SU-DHL-6 (cell line): ENCODE measurements at regions not wholly inside any gene's neighbourhood (a gene's known extent, or its start where the extent isn't known, plus 50 kb on each side); places are given as distances from the start of the nearest gene placed in this dataset.

ENCODE experiments used
- H2AFZ ChIP-seq: fragments of 200-600 bp; sonication (generic); 2 replicates; pipeline ENCODE4 v1.6.1; 2014; ENCODE audit warnings: low read depth, mild to moderate bottlenecking, moderate library complexity, mixed read lengths, antibody characterized with exemption, low read length; ENCODE audit not compliant: severe bottlenecking
- H3F3A ChIP-seq: fragments of 200-600 bp; shearing (Covaris generic); 2 replicates; pipeline ENCODE4 v1.6.0; 2016; ENCODE audit warnings: antibody characterized with exemption, mild to moderate bottlenecking; ENCODE audit not compliant: insufficient read depth
- H3K27ac ChIP-seq: fragments of 200-600 bp; sonication (generic); 2 replicates; pipeline ENCODE4 v1.5.1; 2016; ENCODE audit warnings: low read depth, mild to moderate bottlenecking, low read length, moderate library complexity, mixed read lengths
- H3K27me3 ChIP-seq: fragments of 200-600 bp; sonication (generic), shearing (Covaris generic); 2 replicates; pipeline ENCODE4 v1.6.0; 2014; ENCODE audit warnings: mild to moderate bottlenecking, low read length
- H3K36me3 ChIP-seq: fragments of 200-600 bp; sonication (generic); 2 replicates; pipeline ENCODE4 v1.6.1; 2014; ENCODE audit warnings: mild to moderate bottlenecking, low read length, mixed read lengths
- H3K4me2 ChIP-seq: fragments of 300-600, 200-600 bp; shearing (Covaris generic), sonication (generic); 2 replicates; pipeline ENCODE4 v1.6.0; 2014; ENCODE audit warnings: low read length, low read depth, mild to moderate bottlenecking; ENCODE audit not compliant: poor library complexity, severe bottlenecking
- H3K4me3 ChIP-seq: fragments of 200-600 bp; sonication (generic); 2 replicates; pipeline ENCODE4 v1.5.1; 2014; ENCODE audit warnings: antibody characterized with exemption, low read length, mild to moderate bottlenecking, mixed read lengths; ENCODE audit not compliant: insufficient read depth, poor library complexity, severe bottlenecking
- H3K79me2 ChIP-seq: fragments of 200-600 bp; sonication (generic); 2 replicates; pipeline ENCODE4 v1.6.1; 2014; ENCODE audit warnings: mild to moderate bottlenecking, low read length, moderate library complexity; ENCODE audit not compliant: insufficient read depth
- H3K9ac ChIP-seq: fragments of 200-600 bp; sonication (generic); 2 replicates; pipeline ENCODE4 v1.7.0; 2014; ENCODE audit warnings: mild to moderate bottlenecking, low read length
- H3K9me2 ChIP-seq: fragments of 200-600 bp; sonication (generic); replicated peaks from 2 replicates; pipeline ENCODE4 v1.6.1; 2014; ENCODE audit warnings: low read length; ENCODE audit not compliant: insufficient read depth
- H3K9me3 ChIP-seq: fragments of 200-600 bp; sonication (generic); 2 replicates; pipeline ENCODE4 v1.6.1; 2014; ENCODE audit warnings: low read length, mixed read lengths; ENCODE audit not compliant: insufficient read depth
- H4K20me1 ChIP-seq: fragments of 200-600 bp; sonication (generic); 2 replicates; pipeline ENCODE4 v1.6.1; 2014; ENCODE audit warnings: low read depth, mild to moderate bottlenecking, antibody characterized with exemption, low read length, moderate library complexity, mixed read lengths
- EZH2phosphoT487 ChIP-seq: fragments of 200-600 bp; sonication (generic), shearing (Covaris generic); conservative IDR thresholded peaks from 2 replicates; pipeline ENCODE4 v1.6.1; 2018; ENCODE audit warnings: mild to moderate bottlenecking, antibody characterized with exemption, low read length, moderate library complexity, mixed read lengths
- TF ChIP-seq, protein P1 (sequence below): fragments of 200-600 bp; sonication (generic); IDR thresholded peaks from one replicate; pipeline ENCODE4 v1.5.1; 2017; ENCODE audit warnings: antibody characterized with exemption, mild to moderate bottlenecking, low read length, moderate library complexity; ENCODE audit not compliant: insufficient read depth, poor library complexity, severe bottlenecking

DNA sequence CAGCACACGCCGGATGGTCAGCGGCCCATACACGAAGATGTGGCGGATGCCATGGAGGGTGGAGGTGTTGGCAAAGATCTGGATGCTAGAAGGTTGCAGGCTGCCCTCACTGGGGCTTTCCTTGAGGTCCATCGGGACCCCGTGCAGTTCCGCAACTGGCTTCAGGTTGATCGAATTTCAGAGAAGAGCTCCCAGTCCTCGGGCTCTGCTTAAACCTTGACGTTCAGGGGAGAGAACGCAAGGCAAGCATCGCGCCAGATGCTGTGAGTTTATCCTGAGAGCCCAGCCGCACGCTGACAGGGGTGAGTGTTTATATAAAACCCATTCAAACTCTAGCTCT lies 98.7 kb upstream of the CCL2 start:
- Histone ChIP-seq H3K9ac (no peak overlapping the region), H3K9me2 (no peaks in the 10 kb centered on the region), H3K9me3 (no peaks in the 10 kb centered on the region), H4K20me1 (no peaks in the 10 kb centered on the region), H3K4me2 (no peak overlapping the region), H3K27ac (no peak overlapping the region), H3K79me2 (no peaks in the 10 kb centered on the region), H3K4me3 (no peak overlapping the region), H2AFZ (no peak overlapping the region), H3K36me3 (no peaks in the 10 kb centered on the region), H3F3A (no peaks in the 10 kb centered on the region), H3K27me3 (no peaks in the 10 kb centered on the region)
- TF ChIP-seq, protein P1, sequence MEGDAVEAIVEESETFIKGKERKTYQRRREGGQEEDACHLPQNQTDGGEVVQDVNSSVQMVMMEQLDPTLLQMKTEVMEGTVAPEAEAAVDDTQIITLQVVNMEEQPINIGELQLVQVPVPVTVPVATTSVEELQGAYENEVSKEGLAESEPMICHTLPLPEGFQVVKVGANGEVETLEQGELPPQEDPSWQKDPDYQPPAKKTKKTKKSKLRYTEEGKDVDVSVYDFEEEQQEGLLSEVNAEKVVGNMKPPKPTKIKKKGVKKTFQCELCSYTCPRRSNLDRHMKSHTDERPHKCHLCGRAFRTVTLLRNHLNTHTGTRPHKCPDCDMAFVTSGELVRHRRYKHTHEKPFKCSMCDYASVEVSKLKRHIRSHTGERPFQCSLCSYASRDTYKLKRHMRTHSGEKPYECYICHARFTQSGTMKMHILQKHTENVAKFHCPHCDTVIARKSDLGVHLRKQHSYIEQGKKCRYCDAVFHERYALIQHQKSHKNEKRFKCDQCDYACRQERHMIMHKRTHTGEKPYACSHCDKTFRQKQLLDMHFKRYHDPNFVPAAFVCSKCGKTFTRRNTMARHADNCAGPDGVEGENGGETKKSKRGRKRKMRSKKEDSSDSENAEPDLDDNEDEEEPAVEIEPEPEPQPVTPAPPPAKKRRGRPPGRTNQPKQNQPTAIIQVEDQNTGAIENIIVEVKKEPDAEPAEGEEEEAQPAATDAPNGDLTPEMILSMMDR = no peak
- TF ChIP-seq EZH2phosphoT487 = no peak

- no peaks in the 10 kb centered on the region for H3K36me3 ChIP-seq
- no peaks in the 10 kb centered on the region for H4K20me1 ChIP-seq
- no peak overlapping the region for H3K4me2 ChIP-seq
- no peak for TF ChIP-seq EZH2phosphoT487
- TF ChIP-seq, protein P1 = no peak
- H2AFZ ChIP-seq = no peak overlapping the region
- no peak overlapping the region for H3K27ac ChIP-seq
- no peaks in the 10 kb centered on the region for H3K9me3 ChIP-seq
- H3K9ac ChIP-seq = no peak overlapping the region
- no peaks in the 10 kb centered on the region for H3K9me2 ChIP-seq
- H3K27me3 ChIP-seq = no peaks in the 10 kb centered on the region
- H3K4me3 ChIP-seq = no peak overlapping the region
- H3F3A ChIP-seq = no peaks in the 10 kb centered on the region
- H3K79me2 ChIP-seq = no peaks in the 10 kb centered on the region
Measured at GRCh38 chr17:34156741-34157589, 98.1 kb upstream of the CCL2 start.

GRCh38 chr17:34161690-34162089 lies 93.4 kb upstream of the CCL2 start:
- no peaks in the 10 kb centered on the region for H3K9me3 ChIP-seq

More at GRCh38 chr17:34161690-34162089, 93.4 kb upstream of the CCL2 start:
- no peaks in the 10 kb centered on the region for H3F3A ChIP-seq
- TF ChIP-seq, protein P1 = no peak
- no peak for TF ChIP-seq EZH2phosphoT487
- H3K27me3 ChIP-seq = no peaks in the 10 kb centered on the region
- H3K9ac ChIP-seq = no peak overlapping the region
- H3K36me3 ChIP-seq = no peaks in the 10 kb centered on the region
- no peaks in the 10 kb centered on the region for H3K79me2 ChIP-seq
- H3K9me2 ChIP-seq = no peaks in the 10 kb centered on the region
- H2AFZ ChIP-seq = no peak overlapping the region
- no peak overlapping the region for H3K27ac ChIP-seq
- no peak overlapping the region for H3K4me3 ChIP-seq
- no peaks in the 10 kb centered on the region for H4K20me1 ChIP-seq
- no peak overlapping the region for H3K4me2 ChIP-seq
